Effector memory CD4-positive, alpha-beta T cell (primary cell): ENCODE measurements at regions not wholly inside any gene's neighbourhood (a gene's known extent, or its start where the extent isn't known, plus 50 kb on each side); places are given as distances from the start of the nearest gene placed in this dataset.
"Not testable (repeated sequence)": the region's sequence is repeated elsewhere in the genome, so short reads cannot be mapped to it uniquely, and the experiment has no call there.

Experiments used
- DNase-seq, 3 donors: peaks; one replicate each; pipeline ENCODE4 v3.0.0-alpha.2; 2020
- H3K27ac ChIP-seq: 2 replicates; pipeline ENCODE4 v1.7.0; 2013; ENCODE audit warnings: mild to moderate bottlenecking, low read length, moderate library complexity; ENCODE audit not compliant: insufficient read depth, poor library complexity, severe bottlenecking
- H3K27me3 ChIP-seq: replicated peaks from 2 replicates; pipeline ENCODE4 v1.7.0; 2013; ENCODE audit warnings: mild to moderate bottlenecking, low read length; ENCODE audit not compliant: insufficient read depth, control insufficient read depth, poor library complexity, severe bottlenecking
- H3K36me3 ChIP-seq: 2 replicates; pipeline ENCODE4 v1.7.0; 2013; ENCODE audit warnings: mild to moderate bottlenecking, low read length, moderate library complexity; ENCODE audit not compliant: control insufficient read depth, insufficient read depth
- H3K4me1 ChIP-seq: 2 replicates; pipeline ENCODE4 v1.7.0; 2013; ENCODE audit warnings: low read length, mild to moderate bottlenecking; ENCODE audit not compliant: control insufficient read depth, insufficient read depth, poor library complexity, severe bottlenecking
- H3K4me3 ChIP-seq: 2 replicates; pipeline ENCODE4 v1.7.0; 2013; ENCODE audit warnings: low read length, low read depth, mild to moderate bottlenecking; ENCODE audit not compliant: insufficient read depth, poor library complexity, severe bottlenecking
- H3K9me3 ChIP-seq: 2 replicates; pipeline ENCODE4 v1.7.0; 2013; ENCODE audit warnings: mild to moderate bottlenecking, low read length, moderate library complexity; ENCODE audit not compliant: control insufficient read depth

DNA sequence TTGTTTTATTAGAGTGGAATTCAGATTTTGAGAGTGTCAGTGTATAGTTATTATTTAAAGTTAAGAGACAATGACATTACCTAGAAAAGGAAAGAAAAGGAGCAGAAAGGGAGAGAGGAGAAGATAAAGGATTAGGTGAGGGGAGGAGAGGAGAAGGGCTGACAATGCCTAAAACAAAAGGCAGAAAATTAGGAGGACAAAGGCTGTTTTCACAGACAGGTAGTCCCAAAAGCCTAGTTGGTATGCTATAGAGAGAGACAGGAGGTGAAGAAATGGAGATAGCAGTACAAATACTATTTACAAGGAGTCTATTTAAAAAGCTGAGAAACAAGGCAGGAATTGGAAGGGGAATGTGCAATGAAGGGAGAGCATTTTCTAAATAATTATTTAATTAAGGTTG lies 409.4 kb upstream of the ADGRB3 start:
- no peaks in the 10 kb centered on the region for H3K36me3 ChIP-seq
- no peak overlapping the region for H3K27ac ChIP-seq

DNA sequence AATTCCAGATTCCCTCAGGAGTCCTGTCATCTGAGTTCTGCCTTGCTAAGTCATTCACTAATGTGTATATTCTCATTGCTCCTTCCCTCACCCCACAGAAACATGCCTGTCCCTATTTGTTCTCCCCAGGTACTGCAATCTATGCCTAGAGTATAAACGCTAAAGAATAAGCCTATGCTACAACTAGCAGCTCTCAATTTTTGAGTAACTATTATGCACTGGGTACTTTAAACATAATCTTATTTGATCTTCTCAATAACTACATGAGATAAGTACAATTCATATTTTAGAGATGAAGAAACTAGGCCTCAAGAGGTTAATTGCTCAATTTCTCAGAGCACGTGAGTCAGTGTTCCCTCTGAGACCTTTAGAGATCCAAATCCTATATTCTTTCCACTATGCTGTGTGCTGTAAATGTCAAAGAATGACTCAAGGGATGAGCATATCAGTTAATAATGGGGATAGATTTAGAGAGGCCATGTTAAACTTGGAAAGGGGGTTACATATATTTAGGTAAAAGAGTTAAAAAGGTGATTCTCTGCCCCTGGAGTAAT lies 423.8 kb upstream of the ADGRB3 start:
- Histone ChIP-seq H3K27ac (no peak overlapping the region), H3K4me1 (no peaks in the 10 kb centered on the region), H3K36me3 (no peaks in the 10 kb centered on the region), H3K27me3 (no peaks in the 10 kb centered on the region), H3K9me3 (no peaks in the 10 kb centered on the region), H3K4me3 (no peak overlapping the region)
- DNase-seq: no peak

More for the DNA sequence above, 409.4 kb upstream of the ADGRB3 start:
- Histone ChIP-seq H3K4me3 (no peak overlapping the region), H3K27me3 (no peaks in the 10 kb centered on the region), H3K9me3 (no peaks in the 10 kb centered on the region), H3K4me1 (no peaks in the 10 kb centered on the region)
- DNase-seq: no peak

DNA sequence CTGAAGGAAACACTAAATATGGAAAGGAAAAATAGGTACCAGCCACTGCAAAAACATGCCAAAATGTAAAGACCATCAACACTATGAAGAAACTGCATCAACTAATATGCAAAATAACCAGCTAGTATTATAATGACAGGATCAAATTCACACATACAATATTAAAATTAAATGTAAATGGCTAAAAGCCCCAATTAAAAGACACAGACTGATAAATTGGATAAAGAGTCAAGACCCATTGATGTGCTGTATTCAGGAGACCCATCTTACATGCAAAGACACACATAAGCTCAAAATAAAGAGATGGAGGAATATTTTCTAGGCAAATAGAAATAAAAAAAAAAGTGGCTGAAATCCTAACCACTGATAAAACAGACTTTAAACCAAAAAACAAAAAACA lies 427.5 kb upstream of the ADGRB3 start:
- H3K36me3 ChIP-seq, H3K9me3 ChIP-seq: not testable (repeated sequence)

DNA sequence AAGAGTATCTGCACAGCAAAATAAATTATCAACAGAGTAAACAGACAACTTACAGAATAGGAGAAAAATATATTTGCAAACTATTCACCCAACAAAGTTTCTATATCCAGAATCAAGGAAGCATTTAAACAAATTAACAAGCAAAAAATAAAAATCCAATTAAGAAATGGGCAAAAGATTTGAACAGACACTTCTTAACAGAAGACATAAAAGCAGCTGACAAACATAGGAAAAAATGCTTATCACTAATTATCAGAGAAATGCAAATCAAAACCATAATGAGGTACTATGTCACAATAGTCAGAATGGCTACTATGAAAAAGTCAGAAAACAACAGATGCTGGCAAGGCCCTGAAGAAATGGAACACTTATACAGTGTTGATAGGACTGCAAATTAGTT lies 434.2 kb upstream of the ADGRB3 start:
- no peaks in the 10 kb centered on the region for H3K27me3 ChIP-seq
- DNase-seq: no peak

More for the DNA sequence above, 427.5 kb upstream of the ADGRB3 start:
- not testable (repeated sequence) for H3K27ac ChIP-seq, H3K27me3 ChIP-seq, DNase-seq, H3K4me1 ChIP-seq, H3K4me3 ChIP-seq

DNA sequence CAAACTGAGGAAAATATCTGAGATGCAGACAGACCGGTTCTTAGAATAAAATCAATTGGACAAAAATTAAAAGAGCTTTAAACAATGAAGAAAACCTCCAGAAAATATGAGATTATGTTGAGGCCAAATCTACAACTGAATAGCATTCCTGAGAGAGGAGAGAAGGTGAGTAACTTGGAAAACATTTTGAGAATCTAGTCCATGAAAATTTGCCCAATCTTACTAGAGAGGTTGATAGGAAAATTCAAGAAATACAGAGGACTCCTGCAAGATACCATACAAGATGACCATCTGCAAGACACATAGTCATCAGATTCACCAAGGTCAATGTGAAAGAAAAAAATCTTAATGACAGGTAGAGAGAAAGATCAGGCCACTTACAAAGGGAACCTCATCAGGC lies 437.7 kb upstream of the ADGRB3 start:
- no peaks in the 10 kb centered on the region for H3K9me3 ChIP-seq
- DNase-seq: no peak

More for the DNA sequence above, 434.2 kb upstream of the ADGRB3 start:
- no peak overlapping the region for H3K27ac ChIP-seq
- H3K4me1 ChIP-seq: no peaks in the 10 kb centered on the region
- no peaks in the 10 kb centered on the region for H3K9me3 ChIP-seq
- H3K4me3 ChIP-seq: no peak overlapping the region
- no peaks in the 10 kb centered on the region for H3K36me3 ChIP-seq

DNA sequence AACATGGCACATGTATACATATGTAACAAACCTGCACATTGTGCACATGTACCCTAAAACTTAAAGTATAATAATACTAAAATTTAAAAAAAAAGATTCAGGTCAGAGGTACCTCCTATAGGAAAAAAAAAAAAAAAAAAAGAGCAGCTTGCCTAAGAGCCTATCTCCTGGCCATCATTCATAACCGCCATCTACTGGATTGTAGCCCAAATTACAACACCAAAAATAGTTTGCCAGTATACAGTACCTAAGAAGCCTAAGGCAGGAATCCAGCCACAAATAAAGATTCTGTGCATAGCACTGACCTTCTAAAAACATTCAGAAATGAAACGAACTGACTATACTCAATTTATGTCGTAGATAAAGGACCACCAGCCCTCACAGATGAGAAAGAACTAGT lies 438.4 kb upstream of the ADGRB3 start:
- Histone ChIP-seq H3K4me1 (no peaks in the 10 kb centered on the region), H3K36me3 (no peaks in the 10 kb centered on the region), H3K4me3 (no peak overlapping the region), H3K27ac (no peak overlapping the region), H3K27me3 (no peaks in the 10 kb centered on the region), H3K9me3 (no peaks in the 10 kb centered on the region)
- no peak for DNase-seq

More for the DNA sequence above, 437.7 kb upstream of the ADGRB3 start:
- Histone ChIP-seq H3K27ac (no peak overlapping the region), H3K4me1 (no peaks in the 10 kb centered on the region), H3K4me3 (no peak overlapping the region), H3K27me3 (no peaks in the 10 kb centered on the region), H3K36me3 (no peaks in the 10 kb centered on the region)

DNA sequence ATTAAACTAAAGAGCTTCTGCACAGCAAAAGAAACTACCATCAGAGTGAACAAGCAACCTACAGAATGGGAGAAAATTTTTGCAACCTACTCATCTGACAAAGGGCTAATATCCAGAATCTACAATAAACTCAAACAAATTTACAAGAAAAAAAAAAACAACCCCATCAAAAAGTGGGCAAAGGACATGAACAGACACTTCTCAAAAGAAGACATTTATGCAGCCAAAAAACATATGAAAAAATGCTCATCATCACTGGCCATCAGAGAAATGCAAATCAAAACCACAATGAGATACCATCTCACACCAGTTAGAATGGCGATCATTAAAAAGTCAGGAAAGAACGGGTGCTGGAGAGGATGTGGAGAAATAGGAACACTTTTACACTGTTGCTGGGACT lies 439.3 kb upstream of the ADGRB3 start:
- H3K27me3 ChIP-seq, H3K9me3 ChIP-seq, H3K36me3 ChIP-seq, H3K4me1 ChIP-seq, DNase-seq, H3K4me3 ChIP-seq, H3K27ac ChIP-seq: not testable (repeated sequence)

DNA sequence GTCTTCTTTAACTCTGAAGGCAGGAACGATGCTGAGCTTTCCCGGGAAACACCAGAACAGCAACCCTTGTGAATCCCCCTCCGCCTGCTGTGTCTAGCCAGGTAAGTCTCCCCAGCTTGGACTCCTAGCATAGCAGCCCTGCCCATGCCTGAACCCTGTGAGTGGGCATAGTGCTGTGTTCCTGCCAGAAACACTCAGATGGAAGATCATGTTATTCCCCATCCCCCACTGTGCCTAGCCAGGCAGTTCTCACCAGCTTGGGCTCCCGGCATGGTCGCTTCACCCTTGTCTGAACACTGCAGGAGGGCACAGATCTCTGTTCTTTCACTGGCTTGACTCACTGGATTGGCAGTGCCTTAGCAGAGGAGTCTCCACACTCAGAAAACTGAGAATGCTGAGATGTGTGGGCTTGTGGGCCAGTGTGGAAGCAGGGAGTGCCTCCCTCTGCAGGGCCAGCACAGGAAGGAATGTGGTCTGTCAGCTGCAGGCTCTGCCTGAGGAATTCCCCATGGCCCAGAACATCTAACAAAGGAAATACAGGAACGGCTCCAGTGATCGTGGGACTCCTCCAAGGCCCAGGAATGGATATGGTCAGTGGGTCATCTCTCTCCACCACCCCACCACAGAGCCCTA lies 440.1 kb upstream of the ADGRB3 start:
- H3K27me3 ChIP-seq: no peaks in the 10 kb centered on the region
- H3K27ac ChIP-seq: no peak overlapping the region
- no peak overlapping the region for H3K4me3 ChIP-seq
- H3K36me3 ChIP-seq: no peaks in the 10 kb centered on the region
- no peak for DNase-seq
- no peaks in the 10 kb centered on the region for H3K4me1 ChIP-seq
- H3K9me3 ChIP-seq: no peaks in the 10 kb centered on the region

DNA sequence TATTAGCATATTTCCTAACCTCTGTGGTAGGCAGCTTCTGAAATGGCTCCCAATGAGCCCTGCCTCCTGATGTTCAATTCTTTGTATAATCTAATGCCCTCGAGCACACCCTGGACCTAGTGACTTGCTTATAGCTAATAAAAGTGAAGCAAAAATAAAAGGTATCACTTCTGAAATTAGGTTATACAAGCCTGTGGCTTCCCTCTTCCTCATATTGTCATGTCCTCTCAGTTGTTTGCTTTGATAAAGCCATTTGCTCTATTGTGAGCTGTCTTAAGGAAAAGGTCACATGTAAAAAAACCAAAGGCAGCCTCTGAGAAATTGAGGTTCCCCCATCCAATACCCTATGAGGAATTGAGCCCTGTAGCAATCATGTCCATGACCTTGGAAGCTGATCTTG lies 442.1 kb upstream of the ADGRB3 start:
- no peaks in the 10 kb centered on the region for H3K4me1 ChIP-seq
- no peaks in the 10 kb centered on the region for H3K9me3 ChIP-seq
- no peak for DNase-seq
- no peak overlapping the region for H3K4me3 ChIP-seq
- no peaks in the 10 kb centered on the region for H3K36me3 ChIP-seq
- no peak overlapping the region for H3K27ac ChIP-seq
- H3K27me3 ChIP-seq: no peaks in the 10 kb centered on the region

DNA sequence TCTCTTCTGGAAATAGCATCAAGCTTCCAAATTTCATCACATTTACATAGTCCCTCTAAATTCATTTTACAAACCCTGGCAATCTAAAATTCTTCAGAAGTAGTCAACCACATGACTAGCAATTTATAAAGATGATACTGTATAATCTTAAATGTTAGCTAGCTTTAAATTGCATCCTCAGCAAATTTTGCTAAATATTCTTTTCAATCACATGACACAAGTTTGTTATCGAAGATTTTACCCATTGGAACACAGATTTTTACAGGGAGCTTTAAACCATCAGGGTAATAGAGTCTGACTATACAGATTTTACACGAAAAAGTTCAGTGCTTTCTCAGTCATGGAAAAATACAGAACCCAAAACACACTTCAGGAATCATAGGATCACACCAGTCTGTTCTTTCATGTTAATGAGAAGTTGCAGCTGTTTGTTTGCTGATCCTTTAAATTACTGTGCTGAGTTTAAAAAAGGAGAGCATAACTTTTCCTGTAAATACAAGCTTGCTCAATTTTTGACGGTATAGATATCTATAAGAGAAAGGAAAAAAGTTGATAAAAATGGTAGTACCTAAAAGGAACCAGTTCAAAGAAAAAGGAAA lies 445.8 kb upstream of the ADGRB3 start:
- no peaks in the 10 kb centered on the region for H3K4me1 ChIP-seq
- H3K27ac ChIP-seq: no peak overlapping the region
- no peaks in the 10 kb centered on the region for H3K27me3 ChIP-seq
- H3K9me3 ChIP-seq: no peaks in the 10 kb centered on the region
- no peaks in the 10 kb centered on the region for H3K36me3 ChIP-seq
- H3K4me3 ChIP-seq: no peak overlapping the region
- no peak for DNase-seq
